ENCODE measurements at regions not wholly inside any gene's neighbourhood (a gene's known extent, or its start where the extent isn't known, plus 50 kb on each side); places are given as distances from the start of the nearest gene placed in this dataset.

GRCh38 chr16:79914961-79915720, 314.6 kb upstream of the MAF start:
- TF ChIP-seq EP300 (IDR thresholded peaks at IDR 0.05) (no peak), POLR2AphosphoS5 (IDR thresholded peaks at IDR 0.05) (no peak), POLR2A (IDR thresholded peaks at IDR 0.05) (no peak)
- TF ChIP-seq, protein P1, sequence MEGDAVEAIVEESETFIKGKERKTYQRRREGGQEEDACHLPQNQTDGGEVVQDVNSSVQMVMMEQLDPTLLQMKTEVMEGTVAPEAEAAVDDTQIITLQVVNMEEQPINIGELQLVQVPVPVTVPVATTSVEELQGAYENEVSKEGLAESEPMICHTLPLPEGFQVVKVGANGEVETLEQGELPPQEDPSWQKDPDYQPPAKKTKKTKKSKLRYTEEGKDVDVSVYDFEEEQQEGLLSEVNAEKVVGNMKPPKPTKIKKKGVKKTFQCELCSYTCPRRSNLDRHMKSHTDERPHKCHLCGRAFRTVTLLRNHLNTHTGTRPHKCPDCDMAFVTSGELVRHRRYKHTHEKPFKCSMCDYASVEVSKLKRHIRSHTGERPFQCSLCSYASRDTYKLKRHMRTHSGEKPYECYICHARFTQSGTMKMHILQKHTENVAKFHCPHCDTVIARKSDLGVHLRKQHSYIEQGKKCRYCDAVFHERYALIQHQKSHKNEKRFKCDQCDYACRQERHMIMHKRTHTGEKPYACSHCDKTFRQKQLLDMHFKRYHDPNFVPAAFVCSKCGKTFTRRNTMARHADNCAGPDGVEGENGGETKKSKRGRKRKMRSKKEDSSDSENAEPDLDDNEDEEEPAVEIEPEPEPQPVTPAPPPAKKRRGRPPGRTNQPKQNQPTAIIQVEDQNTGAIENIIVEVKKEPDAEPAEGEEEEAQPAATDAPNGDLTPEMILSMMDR (IDR thresholded peaks at IDR 0.05) = no peak
- Histone ChIP-seq H3K36me3 (no peaks in the 10 kb centered on the region), H3K4me1 (peaks cover 0 to 11% (median 7%) of the 10 kb centered on the region in 4 donors), H3K4me3 (no peak overlapping the region), H3K27me3 (no peaks in the 10 kb centered on the region), H3K9me3 (no peaks in the 10 kb centered on the region), H3K27ac (no peak overlapping the region)
- 85 to 91% methylated on average over 5 of the region's 5 CpGs for WGBS, 2 donors
- intact Hi-C loops (cut with DNase I) = no loop called here
- DNase-seq = no peak

GRCh38 chr16:79912592-79913310, 312.2 kb upstream of the MAF start:
- 76 to 84% methylated on average over 7 of the region's 7 CpGs for WGBS, 2 donors
- TF ChIP-seq POLR2A (IDR thresholded peaks at IDR 0.05) (no peak), POLR2AphosphoS5 (IDR thresholded peaks at IDR 0.05) (no peak), EP300 (IDR thresholded peaks at IDR 0.05) (no peak)
- TF ChIP-seq, protein P1 (IDR thresholded peaks at IDR 0.05) = no peak
- intact Hi-C loops (cut with DNase I) = no loop called here
- Histone ChIP-seq H3K4me3 (no peak overlapping the region), H3K36me3 (no peaks in the 10 kb centered on the region), H3K4me1 (no peaks in the 10 kb centered on the region), H3K9me3 (no peaks in the 10 kb centered on the region), H3K27ac (no peak overlapping the region), H3K27me3 (no peaks in the 10 kb centered on the region)
- DNase-seq = no peak

- no peak for TF ChIP-seq EP300 (IDR thresholded peaks at IDR 0.05)
- H3K9me3 ChIP-seq = no peaks in the 10 kb centered on the region
Observed at GRCh38 chr16:79911660-79912059, 311.1 kb upstream of the MAF start.

DNA sequence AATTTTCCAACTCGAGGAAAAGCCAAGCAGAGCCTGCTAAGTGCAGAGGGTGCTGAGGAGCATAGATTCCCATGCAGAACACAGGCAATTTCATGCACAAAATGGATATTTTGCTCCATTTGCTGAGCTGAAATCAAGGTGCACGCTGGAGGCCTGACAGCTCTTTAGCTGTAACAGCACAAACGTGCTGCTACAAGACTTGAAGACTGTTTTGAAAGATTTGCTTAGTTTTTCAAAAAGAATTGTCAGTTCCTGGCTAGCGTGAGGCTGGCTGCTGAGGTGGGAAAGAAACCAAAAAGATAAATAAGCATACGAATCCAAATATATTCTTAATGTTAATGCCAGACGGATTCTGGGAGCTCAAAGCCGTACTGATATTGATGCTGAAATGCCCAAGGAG, 309.0 kb upstream of the MAF start:
- TF ChIP-seq EP300 (IDR thresholded peaks at IDR 0.05) (no peak), POLR2AphosphoS5 (IDR thresholded peaks at IDR 0.05) (no peak), POLR2A (IDR thresholded peaks at IDR 0.05) (no peak)
- TF ChIP-seq, protein P1 (IDR thresholded peaks at IDR 0.05) = no peak

More at GRCh38 chr16:79911660-79912059, 311.1 kb upstream of the MAF start:
- DNase-seq = no peak
- no peak overlapping the region for H3K27ac ChIP-seq
- no peaks in the 10 kb centered on the region for H3K4me1 ChIP-seq
- intact Hi-C loops (cut with DNase I) = no loop called here
- no peaks in the 10 kb centered on the region for H3K27me3 ChIP-seq
- WGBS, 2 donors = 81 to 89% methylated on average over 2 of the region's 2 CpGs
- no peak overlapping the region for H3K4me3 ChIP-seq
- no peaks in the 10 kb centered on the region for H3K36me3 ChIP-seq

GRCh38 chr16:79903471-79903870, 302.9 kb upstream of the MAF start:
- no peak overlapping the region for H3K27ac ChIP-seq
- TF ChIP-seq POLR2A (IDR thresholded peaks at IDR 0.05) (no peak), POLR2AphosphoS5 (IDR thresholded peaks at IDR 0.05) (no peak), EP300 (IDR thresholded peaks at IDR 0.05) (no peak)
- TF ChIP-seq, protein P1 (IDR thresholded peaks at IDR 0.05) = no peak
- H3K4me1 ChIP-seq = no peaks in the 10 kb centered on the region
- intact Hi-C loops (cut with DNase I) = no loop called here
- DNase-seq = no peak
- no peaks in the 10 kb centered on the region for H3K36me3 ChIP-seq
- peaks cover 0 to 2% (median 0%) of the 10 kb centered on the region in 4 donors for H3K9me3 ChIP-seq
- no peaks in the 10 kb centered on the region for H3K27me3 ChIP-seq
- no peak overlapping the region for H3K4me3 ChIP-seq
- WGBS, 2 donors = 83% methylated on average over 1 of the region's 1 CpG

More for the DNA sequence above, 309.0 kb upstream of the MAF start:
- Histone ChIP-seq H3K36me3 (no peaks in the 10 kb centered on the region), H3K27me3 (no peaks in the 10 kb centered on the region), H3K9me3 (no peaks in the 10 kb centered on the region), H3K4me1 (no peaks in the 10 kb centered on the region), H3K27ac (no peak overlapping the region), H3K4me3 (no peak overlapping the region)
- intact Hi-C loops (cut with DNase I) = no loop called here
- no peak for DNase-seq
- 80 to 86% methylated on average over 7 of the region's 7 CpGs for WGBS, 2 donors
